HUES6 (cell line): ENCODE measurements at regions not wholly inside any gene's neighbourhood (a gene's known extent, or its start where the extent isn't known, plus 50 kb on each side); places are given as distances from the start of the nearest gene placed in this dataset.

Source experiments
- H3K27ac ChIP-seq: 2 replicates; pipeline ENCODE4 v1.7.0; 2013; ENCODE audit warnings: low read depth, mild to moderate bottlenecking, low read length, inconsistent platforms
- H3K27me3 ChIP-seq: 2 replicates; pipeline ENCODE4 v1.6.1; 2013; ENCODE audit warnings: low read length; ENCODE audit not compliant: control insufficient read depth, insufficient read depth
- H3K36me3 ChIP-seq: 2 replicates; pipeline ENCODE4 v1.6.1; 2013; ENCODE audit warnings: low read length; ENCODE audit not compliant: control insufficient read depth, insufficient read depth
- H3K4me1 ChIP-seq: 2 replicates; pipeline ENCODE4 v1.6.1; 2013; ENCODE audit warnings: low read length; ENCODE audit not compliant: control insufficient read depth, insufficient read depth
- H3K4me3 ChIP-seq: 2 replicates; pipeline ENCODE4 v1.5.1; 2013; ENCODE audit warnings: low read depth, low read length
- H3K9ac ChIP-seq: one replicate; pipeline ENCODE4 v1.6.1; 2013; ENCODE audit warnings: mild to moderate bottlenecking, low read length
- H3K9me3 ChIP-seq: 2 replicates; pipeline ENCODE4 v1.6.1; 2013; ENCODE audit warnings: low read depth, low read length; ENCODE audit not compliant: control insufficient read depth, insufficient read depth

DNA sequence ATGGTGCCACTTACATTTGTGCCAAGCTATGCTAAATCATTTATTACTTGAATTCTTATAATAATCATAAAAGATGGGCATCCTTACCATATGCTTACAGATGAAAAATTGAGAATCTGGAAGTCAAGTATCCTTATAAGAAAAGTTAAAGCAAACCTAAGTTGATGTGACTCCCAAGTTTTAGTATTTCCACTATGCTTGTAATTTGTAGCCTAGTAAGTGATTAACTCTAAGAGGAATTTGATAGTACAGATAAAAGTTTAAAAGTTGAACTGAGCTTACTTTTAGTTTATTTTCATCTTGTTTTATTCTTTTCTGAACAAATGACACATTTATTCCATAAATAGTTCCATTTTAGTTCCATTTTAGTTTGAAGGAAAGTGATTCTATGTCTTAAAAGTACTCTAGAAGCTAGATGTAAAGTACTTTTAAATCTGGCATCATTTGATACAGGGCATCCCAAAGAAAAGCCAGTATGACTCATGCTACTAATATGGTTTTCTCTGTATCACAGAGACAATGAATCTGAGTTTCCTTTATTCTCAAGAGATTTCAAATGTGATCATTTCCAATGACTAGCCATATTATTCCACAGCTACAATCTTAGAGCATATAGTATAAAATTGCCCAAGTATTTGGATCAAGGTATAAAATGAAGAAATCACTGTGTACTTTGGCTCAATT lies 596.0 kb downstream of the SLC16A7 start:
- H3K9me3 ChIP-seq = no peaks in the 10 kb centered on the region
- no peak overlapping the region for H3K4me3 ChIP-seq
- H3K9ac ChIP-seq = no peak overlapping the region
- H3K4me1 ChIP-seq = no peaks in the 10 kb centered on the region
- H3K27ac ChIP-seq = no peak overlapping the region
- no peaks in the 10 kb centered on the region for H3K36me3 ChIP-seq
- no peaks in the 10 kb centered on the region for H3K27me3 ChIP-seq

DNA sequence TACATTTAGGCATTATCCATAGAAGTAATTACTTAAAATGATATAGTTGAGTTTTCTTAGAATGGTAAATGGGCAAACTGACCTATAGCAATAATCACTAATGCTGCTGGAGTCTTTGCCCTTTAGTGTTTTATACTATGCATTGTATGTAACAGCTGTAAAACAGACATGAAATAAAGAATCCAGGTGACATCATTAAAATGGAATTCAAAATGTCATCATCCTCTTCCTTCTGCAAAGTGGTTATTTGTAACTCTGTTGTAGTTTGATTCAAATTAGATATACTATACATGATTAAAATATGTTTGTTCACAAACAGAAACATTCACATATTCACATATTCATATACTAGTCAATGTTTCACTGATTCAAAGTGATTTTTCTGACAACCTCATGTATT lies 598.8 kb downstream of the SLC16A7 start:
- Histone ChIP-seq H3K4me3 (no peak overlapping the region), H3K36me3 (no peaks in the 10 kb centered on the region), H3K9me3 (no peaks in the 10 kb centered on the region), H3K9ac (no peak overlapping the region), H3K4me1 (peaks cover 6% of the 10 kb centered on the region; the same call in 1 of the 2 replicates), H3K27ac (no peak overlapping the region), H3K27me3 (no peaks in the 10 kb centered on the region)

DNA sequence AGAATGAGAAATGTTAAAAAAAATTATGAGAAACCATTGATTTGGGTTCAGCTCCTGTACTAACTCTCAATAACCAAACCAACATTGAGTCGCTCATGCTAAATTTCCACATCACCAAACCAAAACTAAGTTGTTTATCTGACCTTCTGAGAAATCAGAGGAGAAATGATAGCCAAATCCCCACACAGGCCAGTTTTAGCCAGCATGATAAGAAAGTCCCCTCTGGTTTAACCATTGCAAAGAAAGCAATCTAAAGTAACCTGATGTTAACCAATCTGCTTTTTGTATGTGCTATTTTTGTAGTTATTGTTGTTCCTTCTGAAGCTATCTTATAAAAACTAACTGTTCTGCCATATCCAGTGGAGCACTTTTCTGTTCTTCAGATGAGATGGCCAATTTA lies 599.7 kb downstream of the SLC16A7 start:
- no peaks in the 10 kb centered on the region for H3K36me3 ChIP-seq
- peaks cover 6% of the 10 kb centered on the region; the same call in 1 of the 2 replicates for H3K4me1 ChIP-seq
- no peaks in the 10 kb centered on the region for H3K27me3 ChIP-seq
- no peaks in the 10 kb centered on the region for H3K9me3 ChIP-seq
- H3K4me3 ChIP-seq = no peak overlapping the region
- H3K9ac ChIP-seq = no peak overlapping the region
- H3K27ac ChIP-seq = no peak overlapping the region

DNA sequence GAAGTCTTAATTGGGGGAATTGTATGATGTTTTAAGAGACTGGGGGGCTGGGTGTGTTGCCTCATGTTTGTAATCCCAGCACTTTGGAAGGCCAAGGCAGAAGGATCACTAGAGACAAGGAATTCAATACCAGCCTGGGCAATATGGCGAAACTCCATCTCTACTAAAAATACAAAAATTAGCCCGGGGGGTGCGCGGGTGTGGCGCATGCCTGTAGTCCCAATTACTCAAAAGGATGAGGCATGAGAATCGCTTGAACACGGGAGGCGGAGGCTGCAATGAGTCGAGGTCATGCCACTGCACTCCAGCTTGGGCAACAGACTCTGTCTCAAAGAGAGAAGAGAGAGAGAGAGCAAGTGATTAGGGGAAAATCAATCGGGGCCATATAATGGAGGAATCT lies 600.5 kb downstream of the SLC16A7 start:
- Histone ChIP-seq H3K9me3 (no peaks in the 10 kb centered on the region), H3K27ac (no peak overlapping the region), H3K36me3 (no peaks in the 10 kb centered on the region), H3K27me3 (no peaks in the 10 kb centered on the region), H3K9ac (no peak overlapping the region), H3K4me1 (peaks cover 6% of the 10 kb centered on the region; the same call in 1 of the 2 replicates), H3K4me3 (no peak overlapping the region)

DNA sequence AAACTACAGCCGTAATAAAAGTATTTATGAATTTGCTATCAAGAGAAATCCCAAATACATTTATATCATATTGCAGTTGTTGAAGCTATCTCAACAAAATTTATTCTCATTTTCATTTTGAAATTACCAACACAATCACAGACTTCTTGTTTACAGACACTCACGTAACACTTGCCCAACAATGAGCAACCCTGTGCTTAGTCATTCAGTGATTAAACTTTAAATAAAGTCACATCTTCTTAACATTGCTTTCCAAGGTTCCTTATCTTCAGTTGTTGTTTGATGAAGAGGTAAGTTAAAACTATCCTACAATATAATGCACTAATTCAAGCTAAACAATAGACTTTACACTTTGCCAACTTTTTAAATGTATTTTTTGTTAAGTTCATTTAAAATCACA lies 601.8 kb downstream of the SLC16A7 start:
- no peaks in the 10 kb centered on the region for H3K9me3 ChIP-seq
- peaks cover 6% of the 10 kb centered on the region; the same call in 1 of the 2 replicates for H3K4me1 ChIP-seq
- H3K36me3 ChIP-seq = no peaks in the 10 kb centered on the region
- no peaks in the 10 kb centered on the region for H3K27me3 ChIP-seq
- H3K9ac ChIP-seq = no peak overlapping the region
- H3K4me3 ChIP-seq = no peak overlapping the region
- no peak overlapping the region for H3K27ac ChIP-seq

DNA sequence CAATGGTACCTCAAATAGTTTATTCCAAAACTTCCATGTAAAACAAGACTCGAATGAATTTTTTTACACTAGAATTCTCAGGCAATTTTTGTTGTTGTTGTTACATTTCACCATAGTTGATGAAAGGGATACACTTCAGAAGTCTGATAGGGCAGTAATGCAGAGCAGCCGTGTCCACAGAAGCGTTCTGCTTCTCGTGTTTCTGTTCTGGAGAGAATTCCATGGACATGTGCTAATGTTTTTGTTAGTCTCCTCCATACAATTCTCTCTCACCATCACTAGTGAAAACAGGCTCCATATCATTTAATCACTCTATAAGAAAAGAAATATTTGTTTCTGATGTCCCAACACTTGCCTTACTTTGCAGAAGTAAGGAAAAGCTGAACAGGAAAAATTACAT lies 606.1 kb downstream of the SLC16A7 start:
- Histone ChIP-seq H3K27me3 (no peaks in the 10 kb centered on the region), H3K9me3 (no peaks in the 10 kb centered on the region), H3K27ac (no peak overlapping the region), H3K4me3 (no peak overlapping the region), H3K9ac (no peak overlapping the region), H3K4me1 (peaks cover 12% of the 10 kb centered on the region; the same call in 1 of the 2 replicates), H3K36me3 (no peaks in the 10 kb centered on the region)

DNA sequence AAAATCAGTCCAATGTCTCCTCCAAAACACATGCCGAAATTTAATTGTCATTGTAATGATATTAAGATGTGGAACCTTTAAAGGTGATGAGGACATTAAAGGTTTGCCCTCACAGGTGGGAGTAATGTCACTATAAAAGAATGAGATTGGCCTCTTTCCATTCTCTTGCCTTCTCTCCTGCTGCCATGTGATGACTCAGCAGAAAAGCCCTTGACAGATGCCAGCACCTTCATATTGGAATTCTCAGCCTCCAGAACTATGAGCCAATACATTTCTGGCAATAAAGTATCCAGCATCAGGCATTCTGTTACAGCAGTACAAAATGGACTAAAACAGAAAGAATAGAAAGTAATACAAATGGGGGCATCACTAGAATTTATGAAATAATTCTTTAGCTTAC lies 609.7 kb downstream of the SLC16A7 start:
- H3K4me1 ChIP-seq = peaks cover 6% of the 10 kb centered on the region; the same call in 1 of the 2 replicates

DNA sequence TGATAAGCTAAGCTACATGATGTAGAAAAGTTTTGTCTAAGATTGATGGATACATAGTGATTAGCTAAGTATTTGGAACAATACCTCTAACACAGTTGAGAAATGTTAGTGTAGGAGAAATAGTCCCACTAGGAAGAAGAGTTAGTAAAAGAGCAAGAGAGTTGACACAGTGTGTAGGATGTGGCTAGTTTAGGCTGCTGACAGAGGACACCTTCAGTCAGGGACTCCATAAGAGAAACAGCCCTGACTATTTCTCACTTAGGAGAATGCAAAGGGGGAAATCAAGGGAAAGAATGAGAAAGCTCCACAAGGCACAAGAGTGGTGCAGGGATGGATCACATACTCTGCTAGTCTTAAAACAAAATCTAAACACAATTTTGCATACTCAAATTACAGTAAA lies 613.7 kb downstream of the SLC16A7 start:
- Histone ChIP-seq H3K36me3 (no peaks in the 10 kb centered on the region), H3K27ac (no peak overlapping the region), H3K9ac (no peak overlapping the region), H3K4me3 (no peak overlapping the region), H3K4me1 (peaks cover 6% of the 10 kb centered on the region; the same call in 1 of the 2 replicates), H3K9me3 (peaks cover 13% of the 10 kb centered on the region), H3K27me3 (no peaks in the 10 kb centered on the region)

More for the DNA sequence above, 609.7 kb downstream of the SLC16A7 start:
- H3K4me3 ChIP-seq = no peak overlapping the region
- H3K36me3 ChIP-seq = no peaks in the 10 kb centered on the region
- H3K9ac ChIP-seq = no peak overlapping the region
- H3K27ac ChIP-seq = 0 out of 2 replicates have a peak overlapping the region, but pooled peaks have one; percentile 6
- H3K9me3 ChIP-seq = no peaks in the 10 kb centered on the region
- no peaks in the 10 kb centered on the region for H3K27me3 ChIP-seq

DNA sequence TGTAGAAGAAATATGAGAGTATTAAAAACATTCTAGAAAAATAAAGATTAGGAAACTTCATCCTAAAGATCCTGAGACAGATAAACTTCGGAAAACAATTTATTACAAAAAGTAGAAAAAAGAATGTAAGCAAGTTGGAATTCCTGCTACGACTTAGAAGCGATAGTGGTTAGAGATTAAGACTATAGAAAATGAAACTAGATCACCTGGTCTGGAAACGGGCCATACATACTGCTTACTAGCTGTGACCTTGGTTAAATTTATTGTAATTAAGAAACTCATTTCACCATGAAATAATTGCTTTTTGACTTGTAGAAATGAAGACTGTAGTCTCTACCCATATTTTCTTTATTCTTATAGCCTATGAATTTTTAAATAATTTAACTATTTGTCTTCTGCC lies 614.1 kb downstream of the SLC16A7 start:
- Histone ChIP-seq H3K4me3 (no peak overlapping the region), H3K36me3 (no peaks in the 10 kb centered on the region), H3K27ac (no peak overlapping the region), H3K27me3 (no peaks in the 10 kb centered on the region), H3K9me3 (peaks cover 13% of the 10 kb centered on the region), H3K4me1 (peaks cover 6% of the 10 kb centered on the region; the same call in 1 of the 2 replicates), H3K9ac (no peak overlapping the region)

DNA sequence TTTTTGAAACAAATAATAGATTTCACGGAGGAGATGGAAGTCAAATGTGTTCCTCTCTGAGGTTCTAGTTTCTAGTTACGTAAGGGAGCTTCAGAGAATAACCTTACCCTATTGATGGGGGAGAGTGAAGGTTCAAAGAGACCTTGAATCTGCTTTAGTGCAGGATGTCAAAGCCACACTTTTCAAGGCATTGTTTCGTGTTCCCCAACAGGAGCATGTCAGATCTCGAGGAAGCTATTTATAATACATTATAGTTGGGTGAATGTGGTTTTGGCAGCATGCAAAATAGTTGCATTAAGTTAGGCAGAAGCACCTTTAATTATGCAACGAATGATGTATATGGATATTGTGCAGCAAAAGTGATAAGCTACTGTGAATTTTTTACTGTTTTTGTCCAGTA lies 614.9 kb downstream of the SLC16A7 start:
- Histone ChIP-seq H3K27me3 (no peaks in the 10 kb centered on the region), H3K4me1 (no peaks in the 10 kb centered on the region), H3K4me3 (no peak overlapping the region), H3K27ac (no peak overlapping the region), H3K36me3 (no peaks in the 10 kb centered on the region), H3K9ac (no peak overlapping the region), H3K9me3 (peaks cover 15% of the 10 kb centered on the region)

DNA sequence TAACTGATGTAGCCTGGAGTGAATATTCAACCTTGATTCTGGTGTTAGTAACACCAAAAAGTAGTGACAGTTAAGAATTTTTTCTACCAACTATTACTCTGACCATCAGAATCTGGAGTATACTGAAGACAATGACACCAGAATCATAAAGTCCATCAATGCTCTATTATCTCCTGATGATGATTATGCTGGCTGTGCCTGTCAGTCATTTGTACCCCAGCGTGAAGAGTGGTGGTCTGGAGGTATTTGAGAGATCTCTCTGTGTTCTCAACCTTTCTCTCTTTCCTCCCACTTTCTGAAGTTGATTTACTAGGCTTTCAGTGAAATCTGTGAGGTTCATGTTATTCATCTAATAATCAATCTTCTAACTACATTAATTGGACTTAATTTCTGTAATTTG lies 615.4 kb downstream of the SLC16A7 start:
- no peaks in the 10 kb centered on the region for H3K27me3 ChIP-seq
- no peaks in the 10 kb centered on the region for H3K4me1 ChIP-seq
- H3K36me3 ChIP-seq = no peaks in the 10 kb centered on the region
- peaks cover 15% of the 10 kb centered on the region for H3K9me3 ChIP-seq
- no peak overlapping the region for H3K9ac ChIP-seq
- no peak overlapping the region for H3K27ac ChIP-seq
- no peak overlapping the region for H3K4me3 ChIP-seq
